Stimulated activated naive CD8-positive, alpha-beta T cell treated with anti-CD3 and anti-CD28 coated beads, Interleukin-15, amount 100 ng/mL, for 72 hours (primary cell): ENCODE measurements at regions not wholly inside any gene's neighbourhood (a gene's known extent, or its start where the extent isn't known, plus 50 kb on each side); places are given as distances from the start of the nearest gene placed in this dataset.
A peak's percentile ranks its signal among the peaks of the same experiment; 100 is the strongest.

Experiments used
- ATAC-seq: fragments of 150-1000 bp; cut with Tn5 transposase; 2 replicates; pipeline ENCODE4 v1.10.0; 2021; ENCODE audit warnings: mild to moderate bottlenecking, moderate library complexity
- DNase-seq, 2 donors: peaks; one replicate each; pipeline ENCODE4 v3.0.0; 2021 to 2022
- H3K27ac Mint-ChIP-seq, 2 donors: one replicate each; pipeline ENCODE4 v1.8.0; 2022; ENCODE audit warnings: mild to moderate bottlenecking in 2 of 2, mixed read lengths in 2 of 2, moderate library complexity in 2 of 2
- H3K27me3 Mint-ChIP-seq: one replicate; pipeline ENCODE4 v1.8.0; 2022; ENCODE audit warnings: mixed read lengths
- H3K4me1 Mint-ChIP-seq: one replicate; pipeline ENCODE4 v1.8.0; 2022; ENCODE audit warnings: mild to moderate bottlenecking, mixed read lengths
- H3K4me3 Mint-ChIP-seq, 2 donors: one replicate each; pipeline ENCODE4 v1.8.0; 2022; ENCODE audit warnings: mild to moderate bottlenecking in 2 of 2, mixed read lengths in 2 of 2, moderate library complexity in 1 of 2
- H3K9me3 Mint-ChIP-seq, 2 donors: one replicate each; pipeline ENCODE4 v1.8.0; 2022; ENCODE audit warnings: mixed read lengths in 2 of 2

DNA sequence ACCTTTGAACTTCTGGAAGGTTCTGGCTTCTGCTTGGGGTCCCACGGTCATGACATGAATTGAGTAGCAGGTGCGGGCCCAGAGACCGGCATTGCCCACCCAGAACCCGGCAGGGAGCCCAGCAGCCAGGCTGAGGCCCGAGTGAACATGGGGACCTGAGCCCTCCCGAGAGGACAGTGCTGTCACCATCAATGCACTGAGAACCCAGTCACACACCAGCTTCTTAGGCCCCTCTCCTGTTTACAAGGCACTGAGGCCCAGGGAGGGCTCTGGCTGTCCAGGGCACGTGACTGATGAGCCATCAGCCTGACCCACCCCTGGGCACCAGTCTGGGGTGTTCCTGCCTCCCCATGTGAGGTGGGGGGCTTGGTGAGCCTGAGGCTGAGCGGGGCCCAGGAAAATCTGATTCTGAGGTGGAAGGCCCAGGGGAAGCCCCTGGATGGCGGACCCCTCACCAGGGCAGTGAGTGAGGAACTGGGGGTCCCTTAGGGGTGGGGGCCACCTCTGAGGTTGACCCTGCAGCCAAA, 60.3 kb upstream of the RNU6ATAC start:
- Mint-ChIP-seq H3K9me3 (no peaks in the 10 kb centered on the region), H3K27ac (no peak overlapping the region), H3K4me3 (no peak overlapping the region), H3K27me3 (no peaks in the 10 kb centered on the region), H3K4me1 (no peaks in the 10 kb centered on the region)
- no peak for DNase-seq
- ATAC-seq, result no peak

DNA sequence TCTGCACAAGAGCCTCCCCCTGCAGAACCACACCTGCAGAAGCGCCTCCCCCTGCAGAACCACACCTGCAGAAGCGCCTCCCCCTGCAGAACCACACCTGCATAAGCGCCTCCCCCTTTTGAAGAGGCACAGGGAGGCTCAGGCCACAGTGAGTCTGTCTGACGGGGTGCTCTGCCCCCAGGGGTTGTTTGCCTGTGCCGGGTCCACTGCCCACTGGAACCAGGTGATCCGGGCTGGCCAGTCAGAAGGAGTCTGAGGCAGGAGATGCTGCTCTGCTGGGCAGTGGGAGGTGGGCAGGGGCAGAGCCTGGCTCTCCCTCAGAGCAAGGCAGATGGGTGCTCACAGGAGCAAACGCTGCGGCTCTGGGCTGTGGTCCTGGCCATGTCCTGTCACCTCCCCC, 60.8 kb upstream of the RNU6ATAC start:
- no peak for ATAC-seq
- DNase-seq, result no peak
- no peak overlapping the region for H3K27ac Mint-ChIP-seq
- H3K9me3 Mint-ChIP-seq, result no peaks in the 10 kb centered on the region
- H3K4me3 Mint-ChIP-seq, result no peak overlapping the region
- H3K27me3 Mint-ChIP-seq, result no peaks in the 10 kb centered on the region
- H3K4me1 Mint-ChIP-seq, result no peaks in the 10 kb centered on the region

DNA sequence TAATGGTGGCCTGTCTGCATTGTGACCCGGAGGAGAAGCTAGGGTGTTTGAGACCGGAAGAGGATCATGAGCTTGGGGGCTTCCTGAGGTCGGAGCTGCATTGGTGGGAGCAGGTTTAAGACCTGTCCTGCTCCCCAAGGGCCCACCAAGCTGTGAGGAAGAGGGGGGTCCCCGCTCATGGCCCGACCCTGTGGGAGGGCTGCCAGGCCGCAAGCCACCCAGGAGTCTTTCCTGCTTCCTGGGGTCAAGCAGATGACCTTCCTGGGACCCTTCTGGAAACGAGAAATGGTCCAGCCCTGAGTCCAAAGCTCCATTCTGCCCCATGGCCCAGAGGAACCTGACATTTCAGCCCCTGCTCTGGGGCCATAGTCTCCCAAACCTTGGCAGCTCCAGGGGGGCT, 61.5 kb upstream of the RNU6ATAC start:
- Mint-ChIP-seq H3K27ac (no peak overlapping the region), H3K4me1 (no peaks in the 10 kb centered on the region), H3K27me3 (no peaks in the 10 kb centered on the region), H3K4me3 (no peak overlapping the region), H3K9me3 (no peaks in the 10 kb centered on the region)
- ATAC-seq (no peak), DNase-seq (no peak)

DNA sequence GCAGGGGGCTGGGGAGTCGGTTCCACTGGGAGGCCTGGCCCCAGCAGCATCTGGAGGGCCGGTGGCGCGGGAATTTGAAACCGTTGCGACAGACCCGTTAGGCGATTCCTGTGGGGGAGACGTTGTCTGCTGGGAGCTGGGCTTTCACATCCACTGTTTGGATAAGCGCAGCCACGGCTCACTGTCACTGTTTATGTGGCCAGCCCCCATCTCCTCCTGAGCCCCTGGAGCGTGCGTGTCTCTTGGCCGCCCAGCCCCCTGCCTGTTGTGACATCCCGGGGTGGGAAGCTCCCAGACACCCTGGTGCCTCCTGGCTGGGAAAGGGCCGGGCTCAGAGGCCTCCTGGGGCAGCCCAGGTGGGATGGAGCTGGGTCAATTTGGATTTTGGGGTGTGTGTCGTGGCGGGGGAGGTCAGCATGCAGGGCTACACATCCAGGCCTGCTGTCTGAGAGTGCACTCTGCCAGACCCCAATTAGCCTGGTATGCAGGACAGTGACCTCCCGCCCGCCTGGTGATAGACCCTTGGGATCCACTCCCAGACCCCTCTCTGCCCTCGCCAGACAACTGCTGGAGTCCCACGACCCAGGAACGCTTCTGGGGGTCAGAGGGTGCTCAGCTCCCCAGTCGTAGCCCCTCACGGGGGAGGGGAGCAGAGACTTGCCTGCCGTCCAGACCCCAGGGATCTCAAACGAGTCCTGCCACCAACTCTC, 62.0 kb upstream of the RNU6ATAC start:
- H3K4me1 Mint-ChIP-seq, result no peaks in the 10 kb centered on the region
- H3K27ac Mint-ChIP-seq, result no peak overlapping the region
- H3K27me3 Mint-ChIP-seq, result no peaks in the 10 kb centered on the region
- no peaks in the 10 kb centered on the region for H3K9me3 Mint-ChIP-seq
- DNase-seq (no peak), ATAC-seq (no peak)
- no peak overlapping the region for H3K4me3 Mint-ChIP-seq

DNA sequence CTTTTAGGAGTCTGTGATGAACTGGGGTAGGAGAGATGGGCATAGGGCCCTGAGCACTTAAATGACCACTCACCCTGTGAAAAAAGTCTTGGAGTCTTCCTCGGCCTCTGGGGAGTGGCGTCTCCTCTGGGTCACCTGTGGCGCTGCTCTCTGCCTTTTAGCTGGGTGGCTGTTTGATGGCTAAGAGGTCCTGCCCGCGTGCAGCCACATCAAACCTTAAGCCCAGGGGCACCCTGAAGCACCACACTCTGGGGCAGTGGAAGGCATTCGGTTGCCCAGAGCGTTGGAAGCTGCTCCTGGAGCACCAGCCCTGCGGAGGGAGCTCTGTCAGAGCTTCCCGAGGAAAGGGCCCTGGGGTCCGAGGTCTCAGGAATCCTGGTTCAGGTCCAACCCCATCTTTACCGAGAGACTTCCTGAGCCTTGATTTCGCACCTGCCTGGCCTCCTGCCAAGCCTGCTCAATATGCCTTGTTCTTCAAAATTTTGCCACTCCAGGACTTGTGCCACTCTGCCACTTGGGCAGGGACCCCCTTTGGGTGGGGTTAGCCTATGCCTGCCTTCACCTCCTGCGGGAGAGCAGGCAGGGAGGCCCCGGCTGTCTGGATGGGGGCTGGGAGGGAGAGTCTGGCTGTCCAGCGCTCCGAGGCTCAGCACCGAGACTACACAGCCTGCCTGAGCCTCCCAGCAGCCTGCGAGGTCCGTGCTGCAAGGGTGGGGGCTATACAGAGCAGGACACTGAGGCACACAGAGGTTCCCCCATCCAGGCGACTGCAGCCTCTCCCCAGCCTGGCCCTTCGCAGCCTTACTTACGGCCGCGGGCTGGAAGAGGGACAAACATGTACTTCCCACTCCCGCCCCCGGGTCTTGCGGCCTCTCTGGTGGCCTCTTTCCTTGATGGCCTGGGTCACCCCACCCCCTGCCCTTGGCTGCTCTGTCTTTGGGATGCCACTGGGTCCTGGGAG, 63.4 kb upstream of the RNU6ATAC start:
- no peak overlapping the region for H3K4me3 Mint-ChIP-seq
- no peak for ATAC-seq
- no peaks in the 10 kb centered on the region for H3K4me1 Mint-ChIP-seq
- DNase-seq, result no peak
- no peaks in the 10 kb centered on the region for H3K9me3 Mint-ChIP-seq
- peak overlapping the region in 1 of 2 donors; percentile 49 for H3K27ac Mint-ChIP-seq
- no peaks in the 10 kb centered on the region for H3K27me3 Mint-ChIP-seq

DNA sequence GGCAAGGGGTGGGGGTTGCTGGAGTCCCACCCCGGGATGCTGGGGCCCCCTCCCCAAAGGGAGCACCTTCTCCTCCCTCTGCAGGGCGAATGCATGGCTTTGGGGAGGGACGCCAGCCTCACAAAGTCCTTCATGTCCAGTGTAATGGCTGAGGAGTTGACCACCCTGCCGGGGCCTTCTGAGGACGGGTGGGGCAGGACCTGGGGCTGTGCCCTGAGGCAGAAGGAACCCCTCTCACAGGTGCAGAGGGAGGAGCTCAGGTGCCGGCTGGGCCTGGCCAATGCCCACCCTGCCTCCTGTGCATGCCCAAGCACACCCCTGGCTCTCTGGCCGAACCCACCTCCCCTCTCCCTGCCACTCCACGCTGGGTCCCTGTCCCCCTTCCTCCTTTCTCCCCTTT, 64.3 kb upstream of the RNU6ATAC start:
- Mint-ChIP-seq H3K9me3 (no peaks in the 10 kb centered on the region), H3K4me1 (no peaks in the 10 kb centered on the region), H3K27ac (no peak overlapping the region), H3K27me3 (no peaks in the 10 kb centered on the region), H3K4me3 (no peak overlapping the region)
- ATAC-seq (no peak), DNase-seq (no peak)

DNA sequence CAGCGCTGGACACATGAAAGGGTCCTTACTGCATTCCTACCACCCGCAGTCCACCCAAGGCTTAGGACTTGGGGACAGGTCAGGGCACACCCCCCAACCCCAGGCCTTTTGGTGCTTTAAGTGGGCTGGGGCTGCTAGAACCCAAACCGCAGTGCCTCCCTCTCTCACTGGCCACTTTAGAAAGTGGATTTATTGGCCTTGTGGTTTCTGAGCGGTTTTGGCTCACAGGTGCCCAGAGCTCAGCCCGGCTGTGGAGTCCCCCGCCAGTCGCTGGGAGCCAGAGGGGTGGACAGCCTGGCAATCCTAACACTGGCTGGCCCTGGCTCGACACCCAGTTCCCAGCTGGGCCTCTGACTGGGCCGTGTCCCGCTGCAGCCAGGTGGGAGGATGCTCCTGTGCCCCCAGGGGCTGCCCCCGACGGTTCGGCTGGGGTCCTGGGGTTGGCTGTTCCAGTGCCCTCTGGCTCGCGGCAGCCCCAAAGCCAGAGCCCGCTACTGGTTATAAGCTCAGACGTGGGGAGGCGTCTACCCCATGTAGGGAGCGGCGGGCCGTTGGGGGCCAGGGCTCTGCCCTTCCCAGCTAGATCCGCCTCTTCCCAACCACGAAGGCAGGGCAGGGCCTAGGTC, 65.2 kb upstream of the RNU6ATAC start:
- no peaks in the 10 kb centered on the region for H3K9me3 Mint-ChIP-seq
- H3K4me1 Mint-ChIP-seq, result no peaks in the 10 kb centered on the region
- ATAC-seq (no peak), DNase-seq (no peak)
- H3K27ac Mint-ChIP-seq, result no peak overlapping the region
- H3K4me3 Mint-ChIP-seq, result no peak overlapping the region
- H3K27me3 Mint-ChIP-seq, result no peaks in the 10 kb centered on the region

DNA sequence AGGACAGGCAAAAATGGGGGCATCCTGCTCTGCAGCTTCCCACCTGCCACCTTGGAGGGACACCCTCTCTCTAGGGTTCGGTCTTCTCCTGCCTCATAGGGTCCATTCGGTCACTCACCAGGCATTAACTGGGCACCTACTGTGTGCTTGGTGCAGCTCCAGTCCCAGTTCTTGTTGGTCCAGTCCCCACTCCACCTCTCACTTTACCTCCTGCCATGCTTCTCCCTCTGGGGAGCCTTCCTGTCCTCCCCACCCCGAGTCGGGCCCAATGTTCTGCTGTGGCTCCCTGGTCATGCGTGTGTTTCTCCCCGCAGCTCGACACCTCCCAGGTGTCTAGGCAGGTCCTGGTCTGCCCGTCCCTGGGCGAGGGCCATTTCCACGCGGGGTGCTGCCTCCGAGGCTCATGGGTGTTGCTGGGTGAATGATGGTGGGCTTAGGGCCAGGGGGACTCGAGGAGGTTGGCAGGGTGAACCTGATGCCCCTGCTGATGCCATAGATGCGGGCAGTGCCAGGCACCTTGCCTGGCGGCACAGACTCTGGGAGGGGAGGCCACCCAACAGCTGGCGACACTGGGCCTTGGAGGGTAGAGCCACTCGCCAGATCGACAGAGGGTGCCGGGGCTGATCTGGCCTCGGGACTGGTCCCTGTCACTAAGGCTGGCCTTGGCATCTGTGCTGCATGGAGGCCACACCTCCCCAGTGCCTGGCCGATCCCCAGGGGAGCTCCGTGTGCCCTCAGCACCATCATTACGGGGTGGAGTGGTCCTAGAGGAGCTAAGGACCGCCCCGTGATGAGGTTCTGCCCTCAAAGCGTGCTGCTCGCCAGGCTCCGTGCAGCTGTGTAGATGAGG, 66.0 kb upstream of the RNU6ATAC start:
- no peak for ATAC-seq
- Mint-ChIP-seq H3K4me1 (no peaks in the 10 kb centered on the region), H3K9me3 (no peaks in the 10 kb centered on the region)

DNA sequence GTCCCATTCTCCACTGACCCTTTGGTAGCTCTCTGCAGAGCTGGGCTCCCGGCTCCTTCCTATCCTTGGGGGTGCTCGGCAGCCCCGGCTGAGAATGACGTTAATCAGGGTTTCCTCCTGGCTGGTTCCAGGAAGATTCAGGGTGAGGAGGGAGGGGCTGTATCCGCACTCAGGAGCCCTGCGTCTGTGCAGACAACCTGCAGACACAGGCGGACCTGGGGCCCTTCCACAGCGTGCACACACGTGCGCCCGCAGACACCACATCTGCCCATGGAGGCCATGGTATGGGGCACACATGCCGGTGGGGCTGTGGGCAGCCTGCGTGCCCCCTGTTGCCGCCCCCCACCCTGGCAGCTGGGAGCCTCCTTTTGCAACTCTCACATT, 66.6 kb upstream of the RNU6ATAC start:
- H3K27ac Mint-ChIP-seq, result no peak overlapping the region
- H3K27me3 Mint-ChIP-seq, result no peaks in the 10 kb centered on the region
- H3K9me3 Mint-ChIP-seq, result no peaks in the 10 kb centered on the region
- no peaks in the 10 kb centered on the region for H3K4me1 Mint-ChIP-seq
- no peak overlapping the region for H3K4me3 Mint-ChIP-seq
- ATAC-seq (no peak), DNase-seq (no peak)

More for the DNA sequence above, 66.0 kb upstream of the RNU6ATAC start:
- Mint-ChIP-seq H3K27ac (no peak overlapping the region), H3K27me3 (no peaks in the 10 kb centered on the region), H3K4me3 (no peak overlapping the region)
- no peak for DNase-seq

DNA sequence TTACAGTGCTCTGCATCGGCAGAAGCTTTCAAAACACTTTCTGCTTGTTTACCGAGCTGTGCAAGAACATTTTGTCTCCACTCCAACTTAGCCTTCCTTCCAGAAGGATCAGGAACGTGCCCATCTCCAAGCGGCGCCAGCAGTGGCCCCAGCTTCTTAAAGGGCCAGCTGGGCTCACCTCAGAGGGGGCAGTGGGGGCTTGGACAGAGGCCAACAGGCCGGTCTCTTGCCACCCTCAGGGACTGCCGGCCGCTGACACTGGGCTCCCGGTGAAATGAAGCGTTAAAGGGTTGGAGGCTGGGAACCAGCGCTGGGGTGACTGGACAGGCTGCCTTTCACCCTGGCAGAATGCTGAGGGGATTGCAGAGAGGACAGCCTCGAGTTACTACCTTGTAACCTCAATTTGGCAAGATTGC, 67.0 kb upstream of the RNU6ATAC start:
- Mint-ChIP-seq H3K27me3 (no peaks in the 10 kb centered on the region), H3K4me3 (no peak overlapping the region), H3K27ac (no peak overlapping the region), H3K4me1 (no peaks in the 10 kb centered on the region), H3K9me3 (no peaks in the 10 kb centered on the region)
- DNase-seq (no peak), ATAC-seq (no peak)

DNA sequence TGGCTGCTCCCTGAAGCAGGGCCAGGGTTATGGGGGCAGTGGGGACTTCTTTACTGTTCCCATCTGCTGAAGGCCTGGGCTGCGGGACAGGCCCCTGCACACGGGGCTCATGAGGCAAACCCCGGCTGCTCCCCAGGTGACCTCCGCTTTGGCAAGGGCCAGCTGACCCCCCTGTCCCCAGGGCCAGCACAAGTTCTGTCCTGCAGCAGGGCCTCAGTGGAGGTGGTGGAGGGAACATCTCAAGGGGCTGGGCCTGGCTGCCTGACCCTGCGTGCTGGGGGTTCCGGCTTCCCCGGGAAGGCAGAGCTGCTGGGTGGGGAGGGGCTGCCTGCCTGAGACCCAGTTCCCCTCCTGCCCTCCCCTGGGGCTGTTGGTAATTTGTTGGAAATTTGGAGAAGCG, 67.4 kb upstream of the RNU6ATAC start:
- Mint-ChIP-seq H3K4me3 (no peak overlapping the region), H3K27me3 (no peaks in the 10 kb centered on the region), H3K9me3 (no peaks in the 10 kb centered on the region), H3K27ac (no peak overlapping the region), H3K4me1 (no peaks in the 10 kb centered on the region)
- DNase-seq (no peak), ATAC-seq (no peak)

DNA sequence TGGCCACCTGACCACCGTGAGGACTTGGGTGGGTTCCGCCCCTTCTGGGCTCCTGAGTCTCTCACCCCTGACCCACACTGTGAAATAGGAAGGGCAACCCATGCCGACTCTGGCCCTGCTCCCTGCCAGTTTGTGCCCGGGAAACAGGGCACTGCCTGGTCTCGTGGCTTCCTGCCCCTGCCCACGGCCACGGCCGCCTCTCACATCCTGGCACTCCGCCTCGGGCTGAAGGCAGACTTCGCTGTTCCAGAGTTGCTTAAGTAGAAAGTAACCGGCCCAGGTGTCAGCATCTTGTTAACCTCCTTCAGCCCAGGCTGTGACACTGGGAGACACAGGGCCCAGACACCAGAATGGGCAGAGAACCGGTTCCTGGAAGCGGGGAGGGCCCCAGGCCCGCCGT, 68.7 kb upstream of the RNU6ATAC start:
- ATAC-seq (no peak), DNase-seq (no peak)
- Mint-ChIP-seq H3K4me1 (no peaks in the 10 kb centered on the region), H3K27ac (no peak overlapping the region), H3K27me3 (no peaks in the 10 kb centered on the region), H3K9me3 (no peaks in the 10 kb centered on the region), H3K4me3 (no peak overlapping the region)

DNA sequence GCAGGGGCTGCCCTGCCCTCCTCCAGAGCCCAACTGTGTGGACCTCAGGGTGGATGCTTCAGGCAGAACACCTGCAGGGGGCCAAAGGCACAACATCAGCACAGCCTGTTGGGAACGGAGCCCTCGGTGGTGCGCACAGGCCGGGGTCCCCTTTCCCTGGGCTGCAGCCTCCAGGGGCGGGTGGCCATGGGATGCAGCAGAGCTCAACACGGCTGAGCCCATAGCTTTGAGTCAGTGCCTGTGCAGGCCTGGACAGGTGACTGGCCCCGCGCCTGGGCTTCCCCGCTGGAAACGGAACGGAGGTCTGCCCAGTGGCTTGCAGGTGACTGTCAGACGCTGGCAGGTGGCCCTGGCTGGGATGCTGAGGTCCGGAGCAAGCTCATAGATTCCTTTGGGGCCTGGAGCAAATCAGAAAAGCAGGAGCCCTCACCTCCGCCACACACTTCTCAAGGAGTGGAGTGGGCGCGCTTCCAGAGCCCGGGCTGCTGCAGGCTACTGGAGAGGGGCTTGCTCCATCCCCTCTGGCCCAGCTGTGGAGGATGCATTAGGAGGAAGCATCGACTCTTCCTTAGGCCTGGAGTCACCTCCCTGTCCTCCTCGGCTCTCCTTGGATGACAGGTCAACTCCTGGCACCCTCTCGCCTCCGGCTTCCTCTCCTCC, 69.8 kb upstream of the RNU6ATAC start:
- no peak for DNase-seq
- Mint-ChIP-seq H3K4me3 (no peak overlapping the region), H3K9me3 (no peaks in the 10 kb centered on the region), H3K27me3 (peaks cover 1% of the 10 kb centered on the region), H3K27ac (peak overlapping the region in 1 of 2 donors; percentile 81), H3K4me1 (no peaks in the 10 kb centered on the region)
- no peak for ATAC-seq

DNA sequence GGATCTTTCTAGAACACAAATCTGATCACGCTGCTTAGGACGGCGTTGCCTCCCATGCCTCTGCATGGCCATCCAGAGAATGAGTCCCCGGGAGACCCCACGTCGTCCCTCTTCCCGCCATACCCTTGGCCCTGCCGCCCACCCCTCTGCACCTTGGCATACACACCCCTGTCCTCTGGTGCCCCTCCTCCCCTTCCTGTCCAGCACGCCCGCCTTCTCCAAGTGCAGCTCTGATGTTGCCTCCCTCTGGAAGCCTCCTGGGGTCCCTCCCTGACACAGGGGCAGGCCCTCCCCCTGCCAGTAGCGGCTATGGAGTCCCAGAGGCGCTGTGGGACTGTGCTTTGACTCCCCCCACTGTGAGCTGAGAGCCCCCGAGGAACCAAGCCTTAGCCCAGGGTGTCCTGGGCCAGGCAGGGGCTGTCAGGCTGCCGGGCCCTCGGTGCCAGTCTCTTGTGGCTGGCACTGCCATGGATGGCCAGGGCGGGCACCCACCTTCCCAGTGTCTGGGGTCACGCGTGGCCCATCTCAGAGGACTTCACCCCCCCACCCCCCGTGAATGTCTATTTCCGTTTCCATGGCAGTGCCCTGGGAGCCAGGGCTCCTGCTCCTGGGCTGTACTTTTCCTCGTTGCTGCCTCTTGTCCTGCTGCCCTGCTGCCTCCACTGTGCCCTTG, 70.5 kb upstream of the RNU6ATAC start:
- no peaks in the 10 kb centered on the region for H3K9me3 Mint-ChIP-seq
- H3K4me3 Mint-ChIP-seq, result no peak overlapping the region
- ATAC-seq, result no peak
- no peak overlapping the region for H3K27ac Mint-ChIP-seq
- H3K27me3 Mint-ChIP-seq, result peaks cover 8% of the 10 kb centered on the region
- no peak for DNase-seq
- no peaks in the 10 kb centered on the region for H3K4me1 Mint-ChIP-seq
